Cardiac muscle cell (in vitro differentiated cells and primary cell): ENCODE measurements at regions not wholly inside any gene's neighbourhood (a gene's known extent, or its start where the extent isn't known, plus 50 kb on each side); places are given as distances from the start of the nearest gene placed in this dataset.
A peak's percentile ranks its signal among the peaks of the same experiment; 100 is the strongest.

Experiments used
- DNase-seq, 2 donors: peaks; one replicate each; pipeline versions ENCODE4 v3.0.0 to v3.0.0-alpha.2; 2010 to 2017; ENCODE audit warnings: low read depth in 1 of 2, low spot score in 1 of 2
- H3K27ac ChIP-seq: fragments of 200-600 bp; sonication (generic); 2 replicates; pipeline ENCODE4 v1.5.1; 2016
- H3K27me3 ChIP-seq: fragments of 200-600 bp; sonication (generic); 2 replicates; pipeline ENCODE4 v1.6.0; 2016; ENCODE audit warnings: control low read depth
- H3K36me3 ChIP-seq: fragments of 200-600 bp; sonication (generic); 2 replicates; pipeline ENCODE4 v1.5.1; 2016; ENCODE audit warnings: control low read depth
- H3K4me1 ChIP-seq: fragments of 200-600 bp; sonication (generic); 2 replicates; pipeline ENCODE4 v1.8.1; 2017; ENCODE audit warnings: low read depth, mild to moderate bottlenecking, mixed run types
- H3K4me3 ChIP-seq: fragments of 200-600 bp; sonication (generic); 2 replicates; pipeline ENCODE4 v1.5.1; 2016; ENCODE audit warnings: mild to moderate bottlenecking
- H3K9me3 ChIP-seq: fragments of 200-600 bp; sonication (generic); 2 replicates; pipeline ENCODE4 v1.5.1; 2017; ENCODE audit warnings: low read depth, mild to moderate bottlenecking, control low read depth
- TF ChIP-seq, protein P1 (sequence below): IDR thresholded peaks from 2 replicates; pipeline ENCODE4 v1.5.1; 2012; ENCODE audit warnings: low read depth, mild to moderate bottlenecking, low read length

GRCh38 chr5:20245432-20245974, 257.5 kb upstream of the CDH18 start:
- Histone ChIP-seq H3K36me3 (no peaks in the 10 kb centered on the region), H3K27ac (no peak overlapping the region), H3K27me3 (no peaks in the 10 kb centered on the region), H3K4me1 (no peaks in the 10 kb centered on the region), H3K4me3 (no peak overlapping the region), H3K9me3 (no peaks in the 10 kb centered on the region)
- TF ChIP-seq, protein P1, sequence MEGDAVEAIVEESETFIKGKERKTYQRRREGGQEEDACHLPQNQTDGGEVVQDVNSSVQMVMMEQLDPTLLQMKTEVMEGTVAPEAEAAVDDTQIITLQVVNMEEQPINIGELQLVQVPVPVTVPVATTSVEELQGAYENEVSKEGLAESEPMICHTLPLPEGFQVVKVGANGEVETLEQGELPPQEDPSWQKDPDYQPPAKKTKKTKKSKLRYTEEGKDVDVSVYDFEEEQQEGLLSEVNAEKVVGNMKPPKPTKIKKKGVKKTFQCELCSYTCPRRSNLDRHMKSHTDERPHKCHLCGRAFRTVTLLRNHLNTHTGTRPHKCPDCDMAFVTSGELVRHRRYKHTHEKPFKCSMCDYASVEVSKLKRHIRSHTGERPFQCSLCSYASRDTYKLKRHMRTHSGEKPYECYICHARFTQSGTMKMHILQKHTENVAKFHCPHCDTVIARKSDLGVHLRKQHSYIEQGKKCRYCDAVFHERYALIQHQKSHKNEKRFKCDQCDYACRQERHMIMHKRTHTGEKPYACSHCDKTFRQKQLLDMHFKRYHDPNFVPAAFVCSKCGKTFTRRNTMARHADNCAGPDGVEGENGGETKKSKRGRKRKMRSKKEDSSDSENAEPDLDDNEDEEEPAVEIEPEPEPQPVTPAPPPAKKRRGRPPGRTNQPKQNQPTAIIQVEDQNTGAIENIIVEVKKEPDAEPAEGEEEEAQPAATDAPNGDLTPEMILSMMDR, result no peak
- no peak for DNase-seq

- Histone ChIP-seq H3K27me3 (no peaks in the 10 kb centered on the region), H3K4me3 (no peak overlapping the region), H3K9me3 (no peaks in the 10 kb centered on the region), H3K36me3 (no peaks in the 10 kb centered on the region), H3K27ac (no peak overlapping the region), H3K4me1 (no peaks in the 10 kb centered on the region)
- TF ChIP-seq, protein P1, result no peak
- DNase-seq, result no peak
Measured at GRCh38 chr5:20241351-20241750, 253.4 kb upstream of the CDH18 start.

DNA sequence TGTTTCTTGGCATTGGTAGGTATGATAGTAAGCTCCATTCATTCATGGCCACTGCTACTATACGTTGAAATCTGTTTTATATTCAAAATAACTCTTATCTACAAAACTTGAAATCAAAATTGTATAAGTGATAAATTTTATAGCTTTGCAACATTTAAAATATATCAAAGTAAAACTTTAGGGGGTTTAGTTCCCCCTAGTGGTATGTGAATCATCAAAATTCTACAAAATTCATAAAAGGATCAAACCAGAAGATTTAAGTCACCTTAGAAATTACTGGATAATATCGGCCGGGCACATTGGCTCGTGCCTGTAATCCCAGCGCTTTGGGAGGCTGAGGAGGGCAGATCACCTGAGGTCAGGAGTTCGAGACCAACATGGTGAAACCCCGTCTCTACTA, 243.0 kb upstream of the CDH18 start:
- TF ChIP-seq, protein P1, result peak; percentile 7
- Histone ChIP-seq H3K27me3 (no peaks in the 10 kb centered on the region), H3K4me3 (no peak overlapping the region), H3K27ac (no peak overlapping the region), H3K36me3 (no peaks in the 10 kb centered on the region), H3K4me1 (no peaks in the 10 kb centered on the region), H3K9me3 (no peaks in the 10 kb centered on the region)
- DNase-seq, result no peak

DNA sequence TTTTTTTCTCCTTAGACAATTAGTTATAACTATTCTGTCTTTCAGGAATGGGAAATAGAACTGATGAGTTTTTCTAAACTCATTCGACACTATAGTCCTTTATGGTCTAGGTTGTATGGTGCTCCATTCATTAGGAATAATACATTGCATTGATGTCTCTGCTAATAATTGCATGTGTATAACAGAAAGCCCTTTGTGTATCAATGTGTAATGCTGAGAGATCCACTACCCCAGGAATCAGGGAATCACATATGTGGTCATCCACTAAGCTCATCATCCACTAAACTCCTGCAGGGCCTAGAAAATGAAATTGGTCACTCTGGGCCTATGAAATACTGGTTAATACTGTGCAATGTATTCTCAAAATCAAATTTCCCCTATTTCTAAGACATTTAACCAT, 242.0 kb upstream of the CDH18 start:
- Histone ChIP-seq H3K36me3 (no peaks in the 10 kb centered on the region), H3K4me3 (no peak overlapping the region), H3K27ac (no peak overlapping the region), H3K9me3 (no peaks in the 10 kb centered on the region), H3K4me1 (no peaks in the 10 kb centered on the region), H3K27me3 (no peaks in the 10 kb centered on the region)
- DNase-seq, result no peak
- TF ChIP-seq, protein P1, result no peak

- no peak overlapping the region for H3K27ac ChIP-seq
- TF ChIP-seq, protein P1, result no peak
- no peaks in the 10 kb centered on the region for H3K9me3 ChIP-seq
- DNase-seq, result peak in 1 of 2 donors; percentile 25
- no peaks in the 10 kb centered on the region for H3K36me3 ChIP-seq
- H3K4me3 ChIP-seq, result no peak overlapping the region
- no peaks in the 10 kb centered on the region for H3K4me1 ChIP-seq
- H3K27me3 ChIP-seq, result no peaks in the 10 kb centered on the region
Measured at GRCh38 chr5:20229303-20230005, 241.5 kb upstream of the CDH18 start.
